Lower lobe of right lung (tissue), 2 donors: ENCODE measurements at regions not wholly inside any gene's neighbourhood (a gene's known extent, or its start where the extent isn't known, plus 50 kb on each side); places are given as distances from the start of the nearest gene placed in this dataset.

ENCODE experiments used
- ATAC-seq, 2 donors: fragments of 200-7000 bp; cut with Tn5 transposase; one replicate each; pipeline ENCODE4 v1.9.1; 2020 to 2022; ENCODE audit warnings: mild to moderate bottlenecking in 2 of 2, moderate library complexity in 2 of 2
- DNase-seq: peaks from one replicate; pipeline ENCODE4 v3.0.0-alpha.2; 2020
- H3K27ac ChIP-seq: fragments of 200-600 bp; one replicate; pipeline ENCODE4 v1.8.0; 2022
- H3K27me3 ChIP-seq: fragments of 200-600 bp; one replicate; pipeline ENCODE4 v1.8.0; 2022; ENCODE audit warnings: low read depth
- H3K36me3 ChIP-seq: fragments of 200-600 bp; one replicate; pipeline ENCODE4 v1.8.0; 2022; ENCODE audit warnings: mild to moderate bottlenecking
- H3K4me1 ChIP-seq: fragments of 200-600 bp; one replicate; pipeline ENCODE4 v1.8.0; 2022
- H3K4me3 ChIP-seq: fragments of 200-600 bp; one replicate; pipeline ENCODE4 v1.8.0; 2022; ENCODE audit warnings: mild to moderate bottlenecking
- H3K9me3 ChIP-seq: fragments of 200-600 bp; one replicate; pipeline ENCODE4 v1.8.0; 2022
- intact Hi-C: fragments of 100-400 bp; cut with DNase I; formaldehyde crosslinking; loops from one replicate; pipeline ENCODE4 v1.11.0; 2022
- TF ChIP-seq, protein P1 (sequence below): fragments of 200-600 bp; IDR thresholded peaks from one replicate; pipeline ENCODE4 v1.8.0; 2022; ENCODE audit warnings: antibody characterized with exemption, mild to moderate bottlenecking
- donor health status: DM: no; HTN: yes; CAD: no; lungs with severe emphysema.

DNA sequence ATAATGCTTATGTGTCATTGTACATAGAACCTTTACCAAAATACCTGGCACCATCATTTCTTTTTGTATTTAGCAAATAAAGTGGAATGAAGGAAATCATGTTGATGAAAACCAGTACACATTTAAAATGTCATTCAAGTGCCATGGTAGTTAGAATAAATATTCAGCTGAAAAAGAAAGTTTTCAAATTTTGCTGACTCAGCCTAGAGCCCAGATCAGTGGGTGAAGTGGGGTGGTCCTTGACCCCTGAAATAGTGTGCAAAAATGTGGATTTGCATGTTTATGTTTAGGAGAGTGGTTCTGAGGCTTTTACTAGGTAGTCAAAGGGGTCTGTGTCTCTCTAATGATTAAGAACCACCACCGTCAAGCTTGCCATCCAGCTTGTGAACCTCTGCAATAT lies 418.7 kb downstream of the ETNK1 start:
- Histone ChIP-seq H3K27me3 (no peaks in the 10 kb centered on the region), H3K4me1 (no peaks in the 10 kb centered on the region), H3K9me3 (no peaks in the 10 kb centered on the region), H3K4me3 (no peak overlapping the region), H3K27ac (no peak overlapping the region), H3K36me3 (no peaks in the 10 kb centered on the region)
- no peak for ATAC-seq
- TF ChIP-seq, protein P1, sequence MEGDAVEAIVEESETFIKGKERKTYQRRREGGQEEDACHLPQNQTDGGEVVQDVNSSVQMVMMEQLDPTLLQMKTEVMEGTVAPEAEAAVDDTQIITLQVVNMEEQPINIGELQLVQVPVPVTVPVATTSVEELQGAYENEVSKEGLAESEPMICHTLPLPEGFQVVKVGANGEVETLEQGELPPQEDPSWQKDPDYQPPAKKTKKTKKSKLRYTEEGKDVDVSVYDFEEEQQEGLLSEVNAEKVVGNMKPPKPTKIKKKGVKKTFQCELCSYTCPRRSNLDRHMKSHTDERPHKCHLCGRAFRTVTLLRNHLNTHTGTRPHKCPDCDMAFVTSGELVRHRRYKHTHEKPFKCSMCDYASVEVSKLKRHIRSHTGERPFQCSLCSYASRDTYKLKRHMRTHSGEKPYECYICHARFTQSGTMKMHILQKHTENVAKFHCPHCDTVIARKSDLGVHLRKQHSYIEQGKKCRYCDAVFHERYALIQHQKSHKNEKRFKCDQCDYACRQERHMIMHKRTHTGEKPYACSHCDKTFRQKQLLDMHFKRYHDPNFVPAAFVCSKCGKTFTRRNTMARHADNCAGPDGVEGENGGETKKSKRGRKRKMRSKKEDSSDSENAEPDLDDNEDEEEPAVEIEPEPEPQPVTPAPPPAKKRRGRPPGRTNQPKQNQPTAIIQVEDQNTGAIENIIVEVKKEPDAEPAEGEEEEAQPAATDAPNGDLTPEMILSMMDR = no peak
- intact Hi-C loops = no loop called here
- DNase-seq = no peak

DNA sequence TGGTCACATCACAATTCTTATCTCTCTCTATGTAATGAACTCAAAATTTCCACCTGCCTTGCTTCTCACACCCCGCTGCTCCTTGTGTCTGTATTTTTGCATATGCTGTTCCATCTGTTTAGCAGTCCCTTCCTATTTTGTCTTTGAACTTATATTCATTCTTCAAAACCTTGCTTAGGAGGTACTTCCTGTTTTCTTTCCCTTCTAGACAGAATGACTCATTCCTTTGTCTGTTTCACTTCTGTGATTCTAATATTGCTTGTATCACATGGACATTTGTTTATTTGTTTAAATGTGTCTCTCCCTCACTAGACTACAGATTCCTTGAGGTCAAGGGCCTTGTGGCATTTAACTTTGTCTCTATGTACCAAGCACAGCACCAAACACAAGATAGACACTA lies 424.2 kb downstream of the ETNK1 start:
- TF ChIP-seq, protein P1 = no peak
- intact Hi-C loops = no loop called here
- DNase-seq = no peak
- no peaks in the 10 kb centered on the region for H3K36me3 ChIP-seq
- no peak overlapping the region for H3K4me3 ChIP-seq
- H3K4me1 ChIP-seq = no peaks in the 10 kb centered on the region
- H3K27me3 ChIP-seq = no peaks in the 10 kb centered on the region
- no peak for ATAC-seq
- no peak overlapping the region for H3K27ac ChIP-seq
- no peaks in the 10 kb centered on the region for H3K9me3 ChIP-seq

DNA sequence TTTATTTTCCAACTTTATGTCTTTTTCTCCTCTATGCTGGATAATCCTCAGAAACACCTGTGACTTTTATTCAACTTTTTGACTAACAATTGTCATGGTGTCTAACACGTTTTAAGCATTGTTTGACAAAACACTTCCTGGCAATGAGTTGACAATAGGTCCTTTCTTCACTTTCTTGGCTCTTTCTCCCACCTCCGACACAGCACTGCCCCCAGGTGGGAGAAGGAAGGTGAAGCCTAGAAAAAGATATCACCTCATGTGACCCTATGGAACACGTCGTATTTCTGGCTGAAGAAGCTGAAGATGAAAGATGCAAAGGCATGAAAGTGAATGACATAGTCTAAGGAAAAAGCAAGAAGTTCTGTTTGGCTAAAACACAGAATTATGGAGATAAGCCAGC lies 430.0 kb downstream of the ETNK1 start:
- no peak overlapping the region for H3K4me3 ChIP-seq
- no peaks in the 10 kb centered on the region for H3K4me1 ChIP-seq
- intact Hi-C loops = loop anchor here (10.0 kb wide), 1 partner anchor 200 kb away; no protein-coding TSS in a partner anchor
- no peak for DNase-seq
- no peaks in the 10 kb centered on the region for H3K27me3 ChIP-seq
- no peak for ATAC-seq
- no peaks in the 10 kb centered on the region for H3K9me3 ChIP-seq
- no peak overlapping the region for H3K27ac ChIP-seq
- TF ChIP-seq, protein P1 = peak; percentile 37
- no peaks in the 10 kb centered on the region for H3K36me3 ChIP-seq

DNA sequence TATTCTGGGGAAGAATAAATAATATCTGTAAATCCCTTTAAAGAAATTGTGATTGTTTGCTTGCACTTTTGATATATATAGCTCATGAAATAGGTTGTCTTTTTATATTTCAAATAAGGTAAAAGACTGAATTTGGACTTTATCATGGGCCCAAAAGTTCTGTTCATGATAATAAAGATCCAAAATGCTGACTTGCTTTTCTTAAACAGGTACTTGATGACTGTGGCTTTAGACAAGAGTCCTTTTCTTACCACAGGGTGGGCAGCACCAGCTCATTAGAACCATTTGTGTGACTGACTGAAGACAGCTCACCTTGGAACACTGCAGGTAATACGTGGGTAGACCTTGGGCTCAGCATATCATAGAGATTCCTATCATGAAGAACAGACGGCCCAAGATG lies 432.6 kb downstream of the ETNK1 start:
- DNase-seq (no peak), ATAC-seq (no peak)
- Histone ChIP-seq H3K4me1 (no peaks in the 10 kb centered on the region), H3K9me3 (no peaks in the 10 kb centered on the region), H3K27ac (no peak overlapping the region), H3K4me3 (no peak overlapping the region), H3K36me3 (no peaks in the 10 kb centered on the region), H3K27me3 (no peaks in the 10 kb centered on the region)
- intact Hi-C loops = loop anchor here (10.0 kb wide), 1 partner anchor 203 kb away; no protein-coding TSS in a partner anchor
- TF ChIP-seq, protein P1 = no peak

DNA sequence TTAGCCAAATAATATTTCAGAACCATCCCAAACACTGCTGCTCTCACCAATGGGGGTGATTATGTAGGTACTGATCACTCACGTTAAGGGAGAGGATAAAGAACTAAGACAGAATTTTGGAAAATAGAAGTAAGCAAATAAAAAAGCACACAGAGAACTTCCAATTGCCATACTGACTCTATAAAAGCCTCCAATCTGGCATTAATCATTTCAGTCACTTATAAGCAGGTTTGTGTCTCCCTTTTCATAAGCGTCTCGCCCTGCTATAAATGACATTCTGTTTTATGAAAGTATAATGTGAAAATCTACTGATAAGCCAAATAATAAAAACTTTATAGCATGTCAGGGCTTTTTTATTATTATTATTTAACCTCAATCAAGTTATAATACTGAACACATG lies 435.2 kb downstream of the ETNK1 start:
- DNase-seq = no peak
- Histone ChIP-seq H3K27ac (no peak overlapping the region), H3K4me1 (no peaks in the 10 kb centered on the region), H3K4me3 (no peak overlapping the region), H3K27me3 (no peaks in the 10 kb centered on the region), H3K36me3 (no peaks in the 10 kb centered on the region), H3K9me3 (no peaks in the 10 kb centered on the region)
- TF ChIP-seq, protein P1 = no peak
- ATAC-seq = no peak
- intact Hi-C loops = no loop called here

DNA sequence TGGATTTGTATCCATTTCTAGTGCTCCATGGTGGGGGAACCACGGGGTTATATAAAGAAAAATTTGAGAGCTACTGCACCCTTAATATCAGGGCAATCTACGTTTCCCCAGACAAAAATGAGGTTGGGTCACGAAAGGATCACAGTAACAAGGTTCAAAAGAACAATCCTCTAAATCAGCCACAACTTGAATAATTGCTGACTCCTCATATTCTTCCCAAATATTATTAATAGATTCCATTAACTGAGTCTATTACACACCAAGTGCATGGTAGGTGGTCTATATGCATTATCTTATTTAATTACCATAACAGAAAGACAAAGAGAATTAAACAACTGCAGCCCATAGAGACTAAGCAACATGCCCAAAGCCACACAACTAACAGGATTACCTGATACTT lies 438.2 kb downstream of the ETNK1 start:
- TF ChIP-seq, protein P1 = no peak
- Histone ChIP-seq H3K4me1 (no peaks in the 10 kb centered on the region), H3K27me3 (no peaks in the 10 kb centered on the region), H3K36me3 (no peaks in the 10 kb centered on the region), H3K4me3 (no peak overlapping the region), H3K9me3 (no peaks in the 10 kb centered on the region), H3K27ac (no peak overlapping the region)
- ATAC-seq (no peak), DNase-seq (no peak)
- intact Hi-C loops = no loop called here
